ENCODE measurements at regions not wholly inside any gene's neighbourhood (a gene's known extent, or its start where the extent isn't known, plus 50 kb on each side); places are given as distances from the start of the nearest gene placed in this dataset.
"Not testable (repeated sequence)": the region's sequence is repeated elsewhere in the genome, so short reads cannot be mapped to it uniquely, and the experiment has no call there.

GRCh38 chr10:28089467-28089866 is 90.6 kb upstream of the ODAD2 start:
- intact Hi-C loops (cut with DNase I) = no loop called here
- peaks cover 0 to 3% (median 0%) of the 10 kb centered on the region in 3 donors for H3K36me3 ChIP-seq (ENCODE audit: control insufficient read depth in 2 of 3, insufficient read depth in 3 of 3, low read length in 3 of 3)
- no peaks in the 10 kb centered on the region for H3K4me1 ChIP-seq (ENCODE audit: control insufficient read depth in 2 of 3, insufficient read depth in 2 of 3, low read depth in 1 of 3, low read length in 3 of 3)
- no peak overlapping the region for H3K27ac ChIP-seq (ENCODE audit: low read depth in 2 of 2, low read length in 2 of 2)
- no peak for DNase-seq
- H3K9ac ChIP-seq (ENCODE audit: low read length in 3 of 3) = no peak overlapping the region
- no peak for TF ChIP-seq CTCF (IDR thresholded peaks at IDR 0.05; ENCODE audit: borderline replicate concordance, extremely low read depth, insufficient read depth)
- FAIRE-seq = no peak
- no peak overlapping the region for H3K4me3 ChIP-seq (ENCODE audit: low read length in 3 of 3)
- H3K27me3 ChIP-seq (ENCODE audit: control insufficient read depth, insufficient read depth, low read length) = no peaks in the 10 kb centered on the region
- H3K9me3 ChIP-seq (ENCODE audit: control insufficient read depth in 2 of 3, insufficient read depth in 1 of 3, low read length in 3 of 3) = no peaks in the 10 kb centered on the region

- Histone ChIP-seq H3K27me3 (ENCODE audit: control insufficient read depth, insufficient read depth, low read length) (no peaks in the 10 kb centered on the region), H3K4me3 (ENCODE audit: low read length in 3 of 3) (no peak overlapping the region), H3K27ac (ENCODE audit: low read depth in 2 of 2, low read length in 2 of 2) (no peak overlapping the region), H3K9me3 (ENCODE audit: control insufficient read depth in 2 of 3, insufficient read depth in 1 of 3, low read length in 3 of 3) (no peaks in the 10 kb centered on the region), H3K9ac (ENCODE audit: low read length in 3 of 3) (no peak overlapping the region), H3K36me3 (ENCODE audit: control insufficient read depth in 2 of 3, insufficient read depth in 3 of 3, low read length in 3 of 3) (peaks cover 0 to 3% (median 0%) of the 10 kb centered on the region in 3 donors), H3K4me1 (ENCODE audit: control insufficient read depth in 2 of 3, insufficient read depth in 2 of 3, low read depth in 1 of 3, low read length in 3 of 3) (no peaks in the 10 kb centered on the region)
- DNase-seq (no peak), FAIRE-seq (no peak)
- TF ChIP-seq CTCF (IDR thresholded peaks at IDR 0.05; ENCODE audit: borderline replicate concordance, extremely low read depth, insufficient read depth) = no peak
- intact Hi-C loops (cut with DNase I) = no loop called here
Observed at GRCh38 chr10:28087661-28088351, 88.9 kb upstream of the ODAD2 start.

GRCh38 chr10:28085760-28086159 is 86.9 kb upstream of the ODAD2 start:
- H3K27me3 ChIP-seq (ENCODE audit: control insufficient read depth, insufficient read depth, low read length); FAIRE-seq; H3K36me3 ChIP-seq (ENCODE audit: control insufficient read depth in 2 of 3, insufficient read depth in 3 of 3, low read length in 3 of 3); H3K9ac ChIP-seq (ENCODE audit: low read length in 3 of 3); H3K4me3 ChIP-seq (ENCODE audit: low read length in 3 of 3); H3K9me3 ChIP-seq (ENCODE audit: control insufficient read depth in 2 of 3, insufficient read depth in 1 of 3, low read length in 3 of 3); H3K27ac ChIP-seq (ENCODE audit: low read depth in 2 of 2, low read length in 2 of 2); DNase-seq; H3K4me1 ChIP-seq (ENCODE audit: control insufficient read depth in 2 of 3, insufficient read depth in 2 of 3, low read depth in 1 of 3, low read length in 3 of 3); intact Hi-C loops (cut with DNase I): not testable (repeated sequence)

DNA sequence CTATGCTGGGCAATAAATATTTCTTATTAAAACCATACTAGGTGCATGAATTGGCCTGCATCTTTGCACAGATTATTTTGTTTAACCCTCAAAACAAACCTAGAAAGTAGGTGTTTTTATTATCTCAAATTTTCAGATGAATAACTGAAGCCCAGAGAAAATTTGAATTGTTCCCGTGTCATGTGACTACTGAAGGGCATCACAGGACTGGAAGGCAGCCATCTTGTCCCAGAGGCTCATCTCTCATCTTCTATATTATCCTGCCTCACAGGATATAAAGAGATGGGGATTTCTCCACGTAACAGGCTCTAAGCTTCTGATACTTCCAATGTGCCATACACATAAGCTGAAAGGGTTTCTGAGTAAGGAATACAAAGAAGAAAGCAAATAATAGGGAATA is 84.0 kb upstream of the ODAD2 start:
- Histone ChIP-seq H3K4me1 (ENCODE audit: control insufficient read depth in 2 of 3, insufficient read depth in 2 of 3, low read depth in 1 of 3, low read length in 3 of 3) (no peaks in the 10 kb centered on the region), H3K27ac (ENCODE audit: low read depth in 2 of 2, low read length in 2 of 2) (no peak overlapping the region), H3K4me3 (ENCODE audit: low read length in 3 of 3) (no peak overlapping the region), H3K9me3 (ENCODE audit: control insufficient read depth in 2 of 3, insufficient read depth in 1 of 3, low read length in 3 of 3) (no peaks in the 10 kb centered on the region), H3K27me3 (ENCODE audit: control insufficient read depth, insufficient read depth, low read length) (no peaks in the 10 kb centered on the region), H3K36me3 (ENCODE audit: control insufficient read depth in 2 of 3, insufficient read depth in 3 of 3, low read length in 3 of 3) (peaks cover 0 to 1% (median 0%) of the 10 kb centered on the region in 3 donors), H3K9ac (ENCODE audit: low read length in 3 of 3) (no peak overlapping the region)
- TF ChIP-seq CTCF (IDR thresholded peaks at IDR 0.05; ENCODE audit: borderline replicate concordance, extremely low read depth, insufficient read depth) = no peak
- intact Hi-C loops (cut with DNase I) = no loop called here
- DNase-seq (no peak), FAIRE-seq (no peak)
